AG08396 (cell line): ENCODE measurements at regions not wholly inside any gene's neighbourhood (a gene's known extent, or its start where the extent isn't known, plus 50 kb on each side); places are given as distances from the start of the nearest gene placed in this dataset.

ENCODE experiments used
- DNase-seq: peaks from one replicate; pipeline ENCODE4 v3.0.0; 2012; ENCODE audit warnings: low spot score, mixed read lengths

DNA sequence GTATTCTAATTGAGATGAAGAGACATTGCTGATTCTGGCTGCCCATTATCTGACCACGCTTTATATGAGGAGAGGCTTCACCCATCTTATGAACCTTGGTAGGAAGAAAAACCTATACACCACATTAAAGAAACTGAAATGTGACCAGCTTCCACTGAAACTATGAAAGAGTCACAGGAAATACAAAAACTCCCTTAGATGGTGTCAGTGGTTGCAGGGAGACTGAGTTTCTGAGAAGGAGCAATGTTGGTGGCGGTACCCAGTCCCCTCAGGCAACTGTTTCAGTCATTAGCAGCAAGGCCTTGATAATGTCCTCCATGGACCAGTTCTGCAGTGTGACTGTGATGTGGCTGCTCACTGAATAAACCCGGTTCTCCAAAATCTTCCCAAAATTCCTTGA is 110.5 kb upstream of the FTMT start:
- no peak for DNase-seq

DNA sequence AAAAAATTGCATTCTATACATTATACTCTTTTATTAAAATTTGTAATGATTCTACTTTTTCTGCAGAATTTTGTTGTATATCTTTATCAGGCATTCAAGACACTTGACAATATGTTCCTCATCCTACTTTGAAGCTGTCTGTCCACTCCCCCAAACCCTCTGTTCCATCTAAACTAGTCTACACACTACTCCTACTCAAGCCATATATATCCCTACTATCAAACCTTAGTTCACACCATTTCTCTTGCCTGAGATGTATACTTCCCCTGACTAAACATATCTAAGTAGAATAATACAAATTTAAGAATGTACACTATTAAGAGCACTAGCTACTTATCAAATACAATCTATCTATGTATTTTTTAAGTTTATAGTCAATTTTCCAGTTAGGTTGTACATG is 107.1 kb upstream of the FTMT start:
- no peak for DNase-seq

DNA sequence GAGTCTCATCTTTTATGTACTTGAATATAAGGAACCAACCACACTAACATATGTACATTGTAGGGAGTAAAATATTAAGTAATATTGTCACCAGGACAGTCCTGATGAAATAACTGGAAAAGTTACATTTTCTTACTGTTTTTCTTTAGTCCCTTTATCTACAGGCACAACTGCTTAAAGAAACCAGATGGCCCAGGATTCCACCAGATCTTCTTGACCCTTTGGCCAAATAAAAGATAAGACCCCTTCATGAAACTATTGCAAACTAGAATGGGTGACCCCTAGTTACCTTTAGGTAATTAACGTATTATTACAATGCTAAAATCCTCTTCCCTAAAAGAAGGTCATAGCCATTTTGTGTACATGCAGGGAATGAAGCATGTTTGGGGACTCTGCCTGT is 106.3 kb upstream of the FTMT start:
- no peak for DNase-seq

DNA sequence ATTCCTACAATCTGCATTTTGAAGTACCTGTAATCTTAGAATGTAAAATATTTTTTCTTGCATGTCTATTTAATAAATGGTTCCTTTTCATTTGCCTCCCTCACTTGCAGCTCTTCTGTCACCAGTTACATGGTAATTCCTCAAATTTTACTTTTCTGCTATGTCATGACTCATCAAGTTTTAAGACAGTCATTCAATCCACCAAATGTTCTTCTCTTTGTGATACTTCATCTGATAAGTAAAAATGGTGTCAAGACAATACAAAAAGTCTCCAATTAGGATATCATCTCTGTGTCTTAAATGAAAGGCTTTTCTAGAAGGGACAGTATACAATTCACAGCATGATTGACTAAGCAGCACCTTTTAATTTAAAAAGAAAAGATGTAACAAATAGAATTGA is 104.9 kb upstream of the FTMT start:
- DNase-seq = no peak

DNA sequence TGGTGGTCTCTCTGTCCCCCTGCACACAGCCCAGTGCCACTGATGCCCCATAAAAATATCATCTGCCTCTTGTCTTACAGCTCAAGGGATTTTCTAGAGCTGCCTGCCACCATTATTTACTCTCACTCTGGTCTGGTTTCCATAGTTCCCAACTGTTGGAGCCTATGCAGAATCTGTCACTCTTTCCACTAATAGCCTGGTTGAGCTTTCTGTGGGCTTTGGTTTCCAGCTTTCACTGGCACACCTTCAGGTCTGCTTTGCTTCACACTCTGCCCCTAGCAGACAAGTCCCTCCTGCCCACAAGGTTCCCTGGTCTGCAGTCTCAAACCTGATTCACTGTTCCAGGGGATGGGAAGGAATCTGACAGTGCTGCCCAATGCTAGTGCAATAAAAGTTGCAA is 103.0 kb upstream of the FTMT start:
- no peak for DNase-seq

DNA sequence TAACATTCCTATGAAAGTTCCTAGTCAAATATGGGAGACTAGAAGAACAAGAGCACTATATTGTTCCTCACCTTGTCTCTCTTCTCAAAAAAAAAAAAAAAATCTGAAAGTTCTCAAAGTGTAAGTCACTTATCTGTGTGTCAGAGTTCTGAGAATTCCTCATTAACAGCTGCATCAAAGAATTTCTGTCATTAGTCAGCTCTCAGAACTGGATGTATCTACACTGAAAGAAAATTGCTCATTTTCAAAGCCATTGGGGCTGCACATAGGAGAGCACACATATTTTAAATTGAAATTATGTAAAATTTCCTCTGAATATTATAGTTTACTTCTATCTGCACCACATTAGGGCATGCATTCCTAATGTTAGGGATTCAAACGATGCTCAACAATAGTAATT is 99.5 kb upstream of the FTMT start:
- DNase-seq = no peak

DNA sequence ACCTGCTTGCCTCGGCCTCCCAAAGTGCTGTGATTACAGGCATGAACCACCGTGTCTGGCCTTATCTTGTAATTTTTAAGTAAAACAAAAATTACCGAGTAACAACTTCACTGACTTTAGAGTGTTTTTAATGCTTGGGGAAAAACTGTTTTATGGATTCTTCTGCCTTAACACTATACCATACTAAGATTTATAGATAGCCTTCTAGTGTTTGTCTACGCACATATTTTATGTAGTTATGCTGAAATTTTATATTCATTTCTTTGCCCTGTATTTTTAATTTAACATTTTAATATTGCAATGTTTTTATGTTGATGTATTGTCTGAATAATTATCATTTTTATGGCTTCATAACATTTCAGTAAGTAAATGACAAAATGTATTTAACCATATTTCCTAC is 96.4 kb upstream of the FTMT start:
- no peak for DNase-seq

DNA sequence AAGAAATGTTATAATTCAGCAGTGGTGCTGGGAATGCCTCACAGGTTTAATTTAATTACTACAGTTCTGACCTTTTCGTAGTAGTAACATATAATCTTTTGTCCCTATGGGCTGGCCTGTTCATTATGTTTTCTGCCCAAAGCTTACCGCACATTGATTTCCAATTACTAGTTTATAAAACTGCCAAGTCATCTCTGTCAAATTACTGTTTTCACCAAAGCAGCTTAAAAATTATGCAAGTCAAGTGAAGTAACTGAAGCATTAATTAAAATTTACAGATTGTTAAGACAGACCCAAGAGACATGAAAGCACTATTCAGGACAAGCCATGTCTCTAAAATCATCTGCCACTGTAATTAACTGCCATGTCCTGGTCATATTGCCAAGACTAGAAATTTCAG is 93.9 kb upstream of the FTMT start:
- DNase-seq = no peak

DNA sequence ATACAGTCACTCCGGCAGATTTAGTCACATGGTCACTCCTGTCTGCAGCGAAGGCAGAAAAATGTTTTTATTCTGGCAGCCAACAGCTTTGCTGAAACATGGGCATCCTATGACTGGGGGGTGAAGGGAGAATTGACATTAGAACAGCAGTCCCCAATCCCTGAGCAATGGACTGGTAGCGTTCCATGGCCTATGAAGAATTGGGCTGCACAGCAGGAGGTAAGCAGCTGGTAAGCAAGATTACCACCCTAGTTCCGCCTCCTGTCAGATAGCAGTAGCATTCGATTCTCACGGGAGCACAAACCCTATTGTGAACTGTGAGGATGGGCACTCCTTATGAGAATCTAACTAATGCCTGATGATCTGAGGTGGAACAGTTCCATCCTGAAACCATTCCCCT is 93.1 kb upstream of the FTMT start:
- no peak for DNase-seq

DNA sequence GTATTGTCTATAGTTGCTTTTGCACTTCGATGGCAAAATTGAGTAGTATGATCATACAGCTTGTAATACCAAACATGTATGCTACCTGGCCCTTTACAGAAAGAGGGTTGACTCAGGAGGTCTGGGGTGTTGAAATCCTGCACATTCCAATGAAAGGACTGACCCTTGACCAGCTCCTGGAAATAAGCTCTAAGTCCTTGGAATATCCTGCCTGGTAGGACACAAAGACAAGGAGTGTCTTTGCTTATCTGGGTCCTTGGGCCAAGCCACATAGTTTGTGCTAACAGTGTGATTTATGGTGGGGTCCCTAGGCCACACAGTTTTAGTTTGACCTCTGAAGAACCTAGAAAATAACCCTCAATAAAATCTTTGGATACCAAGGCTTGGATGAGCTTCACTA is 89.3 kb upstream of the FTMT start:
- DNase-seq = no peak

DNA sequence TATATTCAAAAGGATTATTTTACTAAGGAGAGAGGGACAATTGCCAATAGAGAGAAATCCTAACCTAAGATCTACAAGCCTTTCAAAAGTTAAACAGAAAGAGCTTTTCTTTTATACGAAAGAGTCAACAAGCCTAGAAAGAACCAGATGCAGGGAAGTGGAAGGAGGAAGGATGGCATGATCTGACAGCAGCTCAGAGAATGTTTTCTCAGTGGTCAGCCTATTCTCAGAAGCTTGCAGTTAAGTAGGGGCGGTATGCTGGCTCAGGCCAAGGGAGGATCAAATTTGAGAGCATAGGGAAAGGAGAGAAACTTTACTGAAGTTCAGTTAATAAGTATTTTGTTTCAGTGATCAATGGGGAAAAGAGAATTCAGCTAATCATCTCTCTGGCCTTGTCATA is 88.0 kb upstream of the FTMT start:
- no peak for DNase-seq

DNA sequence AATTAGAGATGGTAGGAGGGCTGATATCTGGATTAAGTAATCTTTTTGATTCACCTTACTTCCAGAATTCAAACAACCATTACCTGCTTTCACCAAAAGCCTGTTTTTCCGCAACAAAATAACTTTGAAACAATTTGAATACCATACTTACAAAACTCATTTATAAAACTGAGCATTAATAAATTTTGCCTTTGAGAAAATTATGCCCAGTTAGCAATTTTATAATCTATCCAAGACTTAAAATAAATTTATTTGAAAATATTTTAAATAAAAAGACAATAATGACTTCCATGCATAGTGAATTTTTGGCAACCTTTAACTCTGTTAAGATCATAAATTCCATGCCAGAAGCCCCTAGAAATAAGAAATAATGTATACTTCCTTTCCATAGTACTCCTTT is 71.3 kb upstream of the FTMT start:
- no peak for DNase-seq

DNA sequence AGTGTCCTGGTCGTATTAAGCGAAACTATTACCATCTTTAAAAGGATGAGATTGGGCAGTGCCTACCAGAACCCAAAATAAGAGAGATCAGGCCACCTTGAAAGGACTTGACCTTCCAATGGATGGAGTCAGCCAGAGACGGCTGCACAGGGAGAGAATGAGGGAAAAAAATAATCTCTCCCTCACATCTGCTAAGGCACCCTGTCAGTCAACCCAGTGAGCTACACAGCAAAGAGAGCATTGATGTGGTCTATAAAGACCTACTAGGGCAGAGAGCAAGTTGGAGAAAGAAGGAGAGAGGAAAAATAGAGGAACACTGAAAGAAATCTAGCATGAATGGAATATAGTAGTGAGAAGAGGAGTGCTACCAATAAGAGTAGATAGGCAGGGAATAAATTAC is 68.0 kb upstream of the FTMT start:
- no peak for DNase-seq

DNA sequence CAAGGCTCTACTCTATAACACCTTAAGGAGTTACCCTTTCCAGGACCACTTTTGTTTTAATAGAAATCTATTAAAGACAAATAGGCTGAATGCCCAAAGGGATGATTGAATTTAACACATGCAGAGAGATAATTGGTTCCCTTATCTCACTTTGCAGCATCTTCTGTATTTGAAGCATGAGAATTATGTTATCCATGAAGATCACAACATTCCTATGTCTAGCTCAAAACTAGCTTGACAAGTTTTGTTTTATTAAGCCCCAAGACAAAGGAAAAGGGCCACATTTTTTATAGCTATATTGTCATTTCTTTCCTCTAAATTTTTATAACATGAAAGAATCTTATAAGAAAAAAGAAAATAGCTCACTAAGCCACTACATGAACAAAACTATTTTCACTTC is 57.9 kb upstream of the FTMT start:
- DNase-seq = no peak

DNA sequence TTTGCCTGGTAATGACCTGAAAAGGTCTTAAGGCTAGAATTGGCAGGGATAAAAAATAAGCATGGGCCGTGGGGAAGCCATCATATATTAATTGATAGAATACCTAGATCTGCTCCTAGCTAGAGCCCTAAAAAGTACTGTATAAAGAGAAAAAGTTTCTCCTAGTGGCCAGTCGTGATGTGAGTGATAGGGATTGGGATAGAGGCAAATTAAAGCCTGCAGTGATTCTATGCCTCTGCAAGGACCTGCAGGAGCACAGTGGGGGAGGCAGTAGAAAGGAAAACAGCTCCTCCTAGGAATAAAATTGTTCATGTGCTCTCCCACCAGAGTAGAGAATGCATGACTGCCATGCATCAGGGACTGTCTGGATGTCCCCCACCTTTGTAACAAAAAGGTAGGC is 56.2 kb upstream of the FTMT start:
- no peak for DNase-seq

DNA sequence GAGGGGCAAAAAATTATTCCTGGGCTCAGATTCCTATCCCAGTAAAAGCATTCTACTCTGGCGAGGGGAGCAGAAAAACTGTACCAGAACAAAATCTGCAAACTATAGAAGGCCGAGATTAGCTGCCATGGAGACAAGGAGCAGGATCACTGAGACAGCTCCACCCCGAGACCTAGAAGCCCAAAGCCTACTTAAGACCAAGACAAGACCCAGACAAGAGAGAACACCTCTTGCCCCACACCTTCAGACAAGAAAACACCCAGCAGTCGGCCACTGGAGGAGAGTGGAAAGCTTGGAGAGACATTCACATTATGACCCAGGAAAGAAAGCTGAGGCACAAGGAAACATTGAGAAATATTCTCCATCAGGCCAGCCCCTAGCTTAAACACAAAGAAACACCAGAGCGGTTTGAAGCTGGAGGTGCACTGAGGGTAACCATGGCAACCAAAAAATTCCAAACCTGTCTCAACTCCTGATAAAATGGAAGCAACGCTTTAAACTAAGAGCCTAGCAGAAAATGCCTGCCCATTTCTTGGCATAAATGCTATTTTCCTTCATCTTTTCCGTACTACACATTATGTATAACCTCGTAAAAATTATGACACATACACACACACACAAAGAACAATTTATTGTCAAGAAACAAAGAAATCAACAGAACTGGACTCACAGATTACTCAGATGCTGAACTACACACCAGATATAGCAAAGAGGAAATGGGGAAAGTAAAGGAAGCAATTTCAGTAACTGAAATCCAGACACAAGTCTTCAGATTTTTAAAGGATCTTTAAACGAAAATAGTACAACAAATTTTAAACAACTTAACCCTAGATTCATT is 53.8 kb upstream of the FTMT start:
- DNase-seq = no peak
